ENCODE measurements at regions not wholly inside any gene's neighbourhood (a gene's known extent, or its start where the extent isn't known, plus 50 kb on each side); places are given as distances from the start of the nearest gene placed in this dataset.
"Not testable (repeated sequence)": the region's sequence is repeated elsewhere in the genome, so short reads cannot be mapped to it uniquely, and the experiment has no call there.

DNA sequence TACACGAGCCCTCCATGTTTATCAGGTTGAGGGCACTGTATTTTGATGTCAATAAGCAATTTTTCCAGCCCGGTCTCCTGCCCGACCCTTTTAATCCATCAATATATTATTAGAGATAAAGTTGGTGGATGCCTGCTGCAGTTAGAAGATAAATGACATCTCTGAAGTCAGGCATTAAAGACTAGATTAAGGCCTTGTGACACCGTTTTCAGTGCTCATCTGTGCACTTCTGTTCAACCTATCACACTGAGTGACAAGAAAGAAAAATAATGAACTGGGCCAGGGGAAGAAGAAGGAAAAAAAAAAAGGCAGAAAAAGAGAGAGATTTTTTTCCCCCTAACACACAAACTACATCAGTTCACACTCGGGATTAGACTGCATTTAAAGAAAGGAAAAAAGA, 371.8 kb downstream of the IL20RB start:
- ATAC-seq (no peak), DNase-seq (no peak)
- Histone ChIP-seq H3K4me1 (no peaks in the 10 kb centered on the region), H3K27ac (no peak overlapping the region), H3K36me3 (no peaks in the 10 kb centered on the region), H3K9me3 (peaks cover 0 to 4% (median 0%) of the 10 kb centered on the region in 12 donors), H3K27me3 (no peaks in the 10 kb centered on the region), H3K4me3 (no peak overlapping the region)
- TF ChIP-seq POLR2A (IDR thresholded peaks at IDR 0.05), result no peak
- TF ChIP-seq, protein P1, sequence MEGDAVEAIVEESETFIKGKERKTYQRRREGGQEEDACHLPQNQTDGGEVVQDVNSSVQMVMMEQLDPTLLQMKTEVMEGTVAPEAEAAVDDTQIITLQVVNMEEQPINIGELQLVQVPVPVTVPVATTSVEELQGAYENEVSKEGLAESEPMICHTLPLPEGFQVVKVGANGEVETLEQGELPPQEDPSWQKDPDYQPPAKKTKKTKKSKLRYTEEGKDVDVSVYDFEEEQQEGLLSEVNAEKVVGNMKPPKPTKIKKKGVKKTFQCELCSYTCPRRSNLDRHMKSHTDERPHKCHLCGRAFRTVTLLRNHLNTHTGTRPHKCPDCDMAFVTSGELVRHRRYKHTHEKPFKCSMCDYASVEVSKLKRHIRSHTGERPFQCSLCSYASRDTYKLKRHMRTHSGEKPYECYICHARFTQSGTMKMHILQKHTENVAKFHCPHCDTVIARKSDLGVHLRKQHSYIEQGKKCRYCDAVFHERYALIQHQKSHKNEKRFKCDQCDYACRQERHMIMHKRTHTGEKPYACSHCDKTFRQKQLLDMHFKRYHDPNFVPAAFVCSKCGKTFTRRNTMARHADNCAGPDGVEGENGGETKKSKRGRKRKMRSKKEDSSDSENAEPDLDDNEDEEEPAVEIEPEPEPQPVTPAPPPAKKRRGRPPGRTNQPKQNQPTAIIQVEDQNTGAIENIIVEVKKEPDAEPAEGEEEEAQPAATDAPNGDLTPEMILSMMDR (IDR thresholded peaks at IDR 0.05), result no peak
- intact Hi-C loops (cut with DNase I), result no loop called here
- 53 to 68% (median 55%) methylated on average over 5 of the region's 5 CpGs for WGBS, 4 donors

DNA sequence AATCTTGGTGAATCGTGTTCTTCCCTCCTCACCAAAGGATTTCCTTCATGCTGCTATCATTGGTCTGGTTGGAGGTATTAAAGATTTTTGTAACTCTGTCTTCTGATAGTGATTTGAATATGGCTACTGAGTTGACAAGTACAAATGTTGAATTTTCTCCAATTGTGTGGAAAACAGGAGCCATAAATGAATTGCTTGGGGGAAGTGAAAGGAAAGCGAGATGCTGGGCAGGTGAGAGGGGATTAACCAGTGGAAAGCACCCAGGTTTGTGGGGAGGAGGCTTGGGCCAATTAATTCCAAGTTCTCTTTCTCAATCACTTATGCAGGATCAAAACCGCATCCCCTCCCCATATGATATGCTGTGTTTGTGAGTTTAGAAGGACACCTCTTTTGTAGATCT, 372.5 kb downstream of the IL20RB start:
- WGBS, 4 donors, result 78 to 86% (median 81%) methylated on average over 3 of the region's 3 CpGs
- intact Hi-C loops (cut with DNase I), result no loop called here
- H3K4me1 ChIP-seq, result no peaks in the 10 kb centered on the region
- no peaks in the 10 kb centered on the region for H3K36me3 ChIP-seq
- H3K4me3 ChIP-seq, result no peak overlapping the region
- no peak overlapping the region for H3K27ac ChIP-seq
- DNase-seq (no peak), ATAC-seq (no peak)
- no peaks in the 10 kb centered on the region for H3K9me3 ChIP-seq
- no peak for TF ChIP-seq POLR2A (IDR thresholded peaks at IDR 0.05)
- TF ChIP-seq, protein P1 (IDR thresholded peaks at IDR 0.05), result no peak
- H3K27me3 ChIP-seq, result no peaks in the 10 kb centered on the region

DNA sequence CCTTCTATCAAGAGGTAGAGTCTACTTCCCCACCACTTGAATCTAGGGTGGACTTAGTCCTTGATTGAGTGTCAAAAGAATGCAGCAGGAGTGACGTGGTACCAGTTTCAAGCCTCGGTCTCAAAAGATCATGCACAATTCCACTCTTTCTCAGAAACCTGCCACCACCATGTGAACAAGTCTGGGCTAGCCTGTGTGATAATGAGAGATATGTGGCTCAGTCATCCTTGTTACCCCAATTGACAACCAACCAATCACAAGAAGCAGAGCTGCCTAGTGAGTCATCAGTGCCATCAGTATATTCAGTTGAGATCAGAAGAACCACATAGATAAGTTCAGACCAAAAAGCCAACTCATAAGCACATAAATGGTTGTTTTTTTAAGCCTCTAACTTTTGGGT, 374.5 kb downstream of the IL20RB start:
- Histone ChIP-seq H3K4me1 (no peaks in the 10 kb centered on the region), H3K27ac (no peak overlapping the region), H3K9me3 (no peaks in the 10 kb centered on the region), H3K4me3 (no peak overlapping the region), H3K27me3 (no peaks in the 10 kb centered on the region), H3K36me3 (no peaks in the 10 kb centered on the region)
- DNase-seq (no peak), ATAC-seq (no peak)
- intact Hi-C loops (cut with DNase I), result no loop called here
- TF ChIP-seq, protein P1 (IDR thresholded peaks at IDR 0.05), result no peak
- TF ChIP-seq POLR2A (IDR thresholded peaks at IDR 0.05), result no peak
- 71 to 96% (median 80%) methylated on average over 2 of the region's 2 CpGs for WGBS, 4 donors

DNA sequence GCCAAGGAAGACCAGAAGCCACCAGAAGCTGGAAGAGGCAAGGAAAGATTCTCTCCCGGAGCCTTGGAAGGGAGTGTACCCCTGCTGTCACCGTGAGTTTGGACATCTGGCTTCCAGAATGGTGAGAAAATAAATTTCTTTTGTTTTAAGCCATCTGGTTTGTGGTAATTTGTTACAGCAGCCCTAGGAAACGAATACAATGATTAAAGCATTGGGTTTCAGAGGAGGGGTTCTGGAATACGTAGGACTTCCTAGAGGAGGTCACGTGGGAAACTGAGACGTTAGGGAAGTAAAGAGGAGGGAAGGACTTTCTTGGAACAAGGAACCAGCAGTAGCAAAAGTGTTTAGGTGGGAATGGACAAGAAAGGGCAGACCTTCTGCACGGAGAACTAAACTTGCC, 377.7 kb downstream of the IL20RB start:
- TF ChIP-seq, protein P1 (IDR thresholded peaks at IDR 0.05), result no peak
- no peak for TF ChIP-seq POLR2A (IDR thresholded peaks at IDR 0.05)
- WGBS, 4 donors, result 35 to 49% (median 39%) methylated on average over 7 of the region's 7 CpGs
- H3K4me3 ChIP-seq, result peak overlapping the region in 1 of 12 donors; percentile 10
- H3K4me1 ChIP-seq, result no peaks in the 10 kb centered on the region
- H3K36me3 ChIP-seq, result no peaks in the 10 kb centered on the region
- ATAC-seq (no peak), DNase-seq (no peak)
- peaks cover 0 to 18% (median 0%) of the 10 kb centered on the region in 12 donors for H3K9me3 ChIP-seq
- H3K27me3 ChIP-seq, result no peaks in the 10 kb centered on the region
- no peak overlapping the region for H3K27ac ChIP-seq
- intact Hi-C loops (cut with DNase I), result no loop called here

DNA sequence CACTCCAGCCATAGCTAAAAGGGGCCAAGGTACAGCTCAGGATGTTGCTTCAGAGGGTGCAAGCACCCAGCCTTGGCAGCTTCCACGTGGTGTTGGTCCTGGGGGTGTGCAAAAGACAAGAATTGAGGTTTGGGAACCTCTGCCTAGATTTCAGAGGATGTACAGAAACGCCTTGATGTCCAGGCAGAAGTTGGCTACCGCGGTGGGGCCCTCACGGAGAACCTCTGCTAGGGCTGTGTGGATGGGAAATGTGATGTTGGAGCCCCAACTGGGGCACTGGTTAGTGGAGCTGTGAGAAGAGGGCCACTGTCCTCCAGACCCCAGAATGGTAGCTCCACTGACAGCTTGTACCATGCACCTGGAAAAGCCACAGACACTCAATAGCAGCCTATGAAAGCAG, 380.6 kb downstream of the IL20RB start:
- WGBS, 4 donors, result 59 to 79% (median 76%) methylated on average over 5 of the region's 5 CpGs
- H3K27ac ChIP-seq, H3K4me1 ChIP-seq: not testable (repeated sequence)

More for the DNA sequence above, 380.6 kb downstream of the IL20RB start:
- peaks cover 0 to 18% (median 0%) of the 10 kb centered on the region in 12 donors for H3K9me3 ChIP-seq
- H3K36me3 ChIP-seq; H3K27me3 ChIP-seq; ATAC-seq; DNase-seq; H3K4me3 ChIP-seq; intact Hi-C loops (cut with DNase I): not testable (repeated sequence)
